ENCODE measurements at regions not wholly inside any gene's neighbourhood (a gene's known extent, or its start where the extent isn't known, plus 50 kb on each side); places are given as distances from the start of the nearest gene placed in this dataset.

GRCh38 chr4:111696505-111696904 lies 448.7 kb upstream of the FAM241A start:
- DNase-seq (ENCODE audit: low spot score) = no peak

GRCh38 chr4:111697176-111697942 lies 447.9 kb upstream of the FAM241A start:
- no peak for DNase-seq (ENCODE audit: low spot score)

- DNase-seq (ENCODE audit: low spot score) = no peak
Measured at GRCh38 chr4:111698361-111698760, 446.9 kb upstream of the FAM241A start.

GRCh38 chr4:111699165-111699564 lies 446.1 kb upstream of the FAM241A start:
- no peak for DNase-seq (ENCODE audit: low spot score)

- no peak for DNase-seq (ENCODE audit: low spot score)
Measured at GRCh38 chr4:111701102-111701501, 444.2 kb upstream of the FAM241A start.

GRCh38 chr4:111707491-111707890 lies 437.8 kb upstream of the FAM241A start:
- DNase-seq (ENCODE audit: low spot score) = no peak

GRCh38 chr4:111712093-111712677 lies 433.1 kb upstream of the FAM241A start:
- DNase-seq (ENCODE audit: low spot score) = no peak

GRCh38 chr4:111713276-111713675 lies 432.0 kb upstream of the FAM241A start:
- DNase-seq (ENCODE audit: low spot score) = no peak

GRCh38 chr4:111717921-111718320 lies 427.3 kb upstream of the FAM241A start:
- no peak for DNase-seq (ENCODE audit: low spot score)

GRCh38 chr4:111718763-111719559 lies 426.3 kb upstream of the FAM241A start:
- no peak for DNase-seq (ENCODE audit: low spot score)

- DNase-seq (ENCODE audit: low spot score) = no peak
Measured at GRCh38 chr4:111720866-111721265, 424.4 kb upstream of the FAM241A start.

- DNase-seq (ENCODE audit: low spot score) = no peak
Measured at GRCh38 chr4:111722213-111722720, 423.0 kb upstream of the FAM241A start.

GRCh38 chr4:111736516-111736915 lies 408.7 kb upstream of the FAM241A start:
- DNase-seq (ENCODE audit: low spot score) = no peak

GRCh38 chr4:111744847-111745246 lies 400.4 kb upstream of the FAM241A start:
- DNase-seq (ENCODE audit: low spot score) = no peak

- no peak for DNase-seq (ENCODE audit: low spot score)
Measured at GRCh38 chr4:111748157-111748556, 397.1 kb upstream of the FAM241A start.

- no peak for DNase-seq (ENCODE audit: low spot score)
Measured at GRCh38 chr4:111754003-111754402, 391.3 kb upstream of the FAM241A start.

- DNase-seq (ENCODE audit: low spot score) = no peak
Measured at GRCh38 chr4:111755571-111755970, 389.7 kb upstream of the FAM241A start.

- no peak for DNase-seq (ENCODE audit: low spot score)
Measured at GRCh38 chr4:111761531-111761930, 383.7 kb upstream of the FAM241A start.

- DNase-seq (ENCODE audit: low spot score) = no peak
Measured at GRCh38 chr4:111770514-111770913, 374.7 kb upstream of the FAM241A start.

- no peak for DNase-seq (ENCODE audit: low spot score)
Measured at GRCh38 chr4:111773858-111774257, 371.4 kb upstream of the FAM241A start.

- no peak for DNase-seq (ENCODE audit: low spot score)
Measured at GRCh38 chr4:111775556-111776297, 369.5 kb upstream of the FAM241A start.
